CD14-positive monocyte (primary cell): ENCODE measurements at regions not wholly inside any gene's neighbourhood (a gene's known extent, or its start where the extent isn't known, plus 50 kb on each side); places are given as distances from the start of the nearest gene placed in this dataset.
A peak's percentile ranks its signal among the peaks of the same experiment; 100 is the strongest.

Source experiments
- DNase-seq, 3 donors: peaks; one replicate each; pipeline ENCODE4 v3.0.0-alpha.2; 2011 to 2022
- H2AFZ ChIP-seq: 2 replicates; pipeline ENCODE4 v1.6.0; 2012; ENCODE audit warnings: mild to moderate bottlenecking, low read depth, low read length, inconsistent platforms; ENCODE audit not compliant: insufficient read depth, poor library complexity, severe bottlenecking
- H3K27ac ChIP-seq, 2 donors: 1 replicate in 1 of 2; 2 replicates in 1 of 2; pipeline ENCODE4 v1.5.1; 2012 to 2013; ENCODE audit warnings: low read length in 2 of 2, control low read depth in 1 of 2, inconsistent platforms in 1 of 2, low read depth in 1 of 2, mild to moderate bottlenecking in 1 of 2
- H3K27me3 ChIP-seq, 2 donors: one replicate each; pipeline versions ENCODE4 v1.6.0 to v1.6.1; 2011 to 2013; ENCODE audit warnings: low read length in 2 of 2; ENCODE audit not compliant: control insufficient read depth in 2 of 2, insufficient read depth in 2 of 2
- H3K36me3 ChIP-seq, 2 donors: replicated peaks in 1 of 2; 1 replicate in 1 of 2; 2 replicates in 1 of 2; pipeline versions ENCODE4 v1.5.1 to v1.6.1; 2012 to 2013; ENCODE audit warnings: low read length in 2 of 2, control low read depth in 1 of 2, inconsistent platforms in 1 of 2, mild to moderate bottlenecking in 1 of 2; ENCODE audit not compliant: insufficient read depth in 2 of 2, control insufficient read depth in 1 of 2
- H3K4me1 ChIP-seq, 2 donors: 1 replicate in 1 of 2; 2 replicates in 1 of 2; pipeline versions ENCODE4 v1.5.1 to v1.6.1; 2012 to 2013; ENCODE audit warnings: low read length in 2 of 2, control low read depth in 1 of 2, inconsistent platforms in 1 of 2, mild to moderate bottlenecking in 1 of 2, moderate library complexity in 1 of 2; ENCODE audit not compliant: insufficient read depth in 2 of 2, control insufficient read depth in 1 of 2
- H3K4me2 ChIP-seq: replicated peaks from 2 replicates; pipeline ENCODE3; 2012; ENCODE audit warnings: low read length, moderate library complexity, mild to moderate bottlenecking; ENCODE audit not compliant: poor library complexity, severe bottlenecking; ENCODE audit errors: extremely low read depth
- H3K4me3 ChIP-seq, 3 experiments: fragments of 200-600 bp in 1 of 3; sonication (generic) in 1 of 3; replicated peaks in 1 of 3; 1 replicate in 2 of 3; 2 replicates in 1 of 3; pipeline ENCODE4 v1.5.1; 2011 to 2013; ENCODE audit warnings: low read length in 3 of 3, mild to moderate bottlenecking in 3 of 3, control low read depth in 2 of 3, low read depth in 2 of 3, inconsistent platforms in 1 of 3, moderate library complexity in 1 of 3
- H3K79me2 ChIP-seq: 2 replicates; pipeline ENCODE4 v1.6.0; 2012; ENCODE audit warnings: mild to moderate bottlenecking, control low read depth, inconsistent platforms, low read length, moderate library complexity; ENCODE audit not compliant: insufficient read depth
- H3K9ac ChIP-seq: 2 replicates; pipeline ENCODE4 v1.6.0; 2017; ENCODE audit warnings: low read length, mild to moderate bottlenecking; ENCODE audit not compliant: insufficient read depth, poor library complexity, severe bottlenecking
- H3K9me3 ChIP-seq, 2 donors: replicated peaks in 1 of 2; 1 replicate in 1 of 2; 2 replicates in 1 of 2; pipeline versions ENCODE4 v1.5.1 to v1.6.1; 2012 to 2013; ENCODE audit warnings: low read length in 2 of 2, control low read depth in 1 of 2; ENCODE audit not compliant: control insufficient read depth in 1 of 2, insufficient read depth in 1 of 2
- H4K20me1 ChIP-seq: 2 replicates; pipeline ENCODE4 v1.6.0; 2012; ENCODE audit warnings: mild to moderate bottlenecking, low read length, control low read depth, moderate library complexity; ENCODE audit not compliant: insufficient read depth
- H3K27ac Mint-ChIP-seq, 7 donors: one replicate each; pipeline ENCODE4 v1.8.0; 2020; ENCODE audit warnings: mild to moderate bottlenecking in 7 of 7, mixed read lengths in 7 of 7, moderate library complexity in 6 of 7, inconsistent platforms in 2 of 7
- H3K27me3 Mint-ChIP-seq, 3 donors: one replicate each; pipeline ENCODE4 v1.8.0; 2021 to 2022; ENCODE audit warnings: low read depth in 3 of 3, mild to moderate bottlenecking in 3 of 3, mixed read lengths in 3 of 3, moderate library complexity in 3 of 3, inconsistent platforms in 1 of 3
- H3K36me3 Mint-ChIP-seq, 2 donors: one replicate each; pipeline ENCODE4 v1.8.0; 2020; ENCODE audit warnings: mixed read lengths in 2 of 2, inconsistent platforms in 1 of 2, mild to moderate bottlenecking in 1 of 2
- H3K4me1 Mint-ChIP-seq: one replicate; pipeline ENCODE4 v1.8.0; 2020; ENCODE audit warnings: mild to moderate bottlenecking, mixed read lengths
- H3K4me3 Mint-ChIP-seq, 2 donors: one replicate each; pipeline ENCODE4 v1.8.0; 2020; ENCODE audit warnings: mild to moderate bottlenecking in 2 of 2, mixed read lengths in 2 of 2, moderate library complexity in 1 of 2
- H3K9me3 Mint-ChIP-seq, 7 donors: one replicate each; pipeline ENCODE4 v1.8.0; 2020 to 2022; ENCODE audit warnings: mixed read lengths in 7 of 7, mild to moderate bottlenecking in 6 of 7, moderate library complexity in 6 of 7, inconsistent platforms in 2 of 7
- CTCF ChIP-seq: fragments of 200-600 bp; IDR thresholded peaks from one replicate; pipeline ENCODE4 v1.8.0; 2022; ENCODE audit warnings: antibody characterized with exemption, mild to moderate bottlenecking
- WGBS: methylation state at CpG from one replicate; pipeline ENCODE4 v1.1.5; 2013; ENCODE audit warnings: missing lambda C conversion rate; ENCODE audit not compliant: insufficient coverage; 5-methylcytosine and 5-hydroxymethylcytosine counted together
- intact Hi-C, 2 donors: fragments of 100-400 bp; cut with micrococcal nuclease; formaldehyde crosslinking; loops; one replicate each; pipeline versions ENCODE4 v1.15.0 to v1.15.1; 2023

DNA sequence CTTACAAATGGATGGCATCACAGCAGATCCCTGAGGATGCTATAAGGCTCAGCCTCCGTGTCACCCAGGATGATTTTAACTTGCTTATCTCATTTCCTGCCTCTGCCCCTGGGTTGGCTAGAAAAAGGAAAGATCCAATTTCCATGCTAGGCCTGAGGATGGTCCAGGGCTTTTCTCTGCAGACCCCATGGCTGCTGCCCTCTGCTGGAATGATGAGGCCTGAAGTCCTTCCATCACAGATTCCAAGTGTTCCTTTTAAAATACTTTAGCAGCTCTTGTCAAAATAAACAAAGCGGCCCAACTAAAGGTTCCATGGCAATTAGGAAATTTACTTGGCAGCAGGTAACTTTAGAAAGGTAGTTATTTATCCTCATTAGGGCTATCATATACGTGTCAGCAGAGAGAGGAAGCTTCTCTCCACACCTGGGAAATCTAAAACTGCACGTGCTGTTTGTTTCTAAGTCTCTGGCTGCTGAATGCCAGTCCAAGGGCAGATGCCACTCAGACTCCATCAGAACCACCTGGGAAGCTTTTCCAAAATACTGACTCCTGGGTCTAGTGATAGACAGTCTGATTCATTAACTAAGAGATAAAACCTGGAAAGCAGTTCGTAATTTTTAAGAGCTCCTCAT is 401.9 kb upstream of the IL12A start:
- H3K79me2 ChIP-seq: no peaks in the 10 kb centered on the region
- H2AFZ ChIP-seq: no peak overlapping the region
- no peak for DNase-seq

DNA sequence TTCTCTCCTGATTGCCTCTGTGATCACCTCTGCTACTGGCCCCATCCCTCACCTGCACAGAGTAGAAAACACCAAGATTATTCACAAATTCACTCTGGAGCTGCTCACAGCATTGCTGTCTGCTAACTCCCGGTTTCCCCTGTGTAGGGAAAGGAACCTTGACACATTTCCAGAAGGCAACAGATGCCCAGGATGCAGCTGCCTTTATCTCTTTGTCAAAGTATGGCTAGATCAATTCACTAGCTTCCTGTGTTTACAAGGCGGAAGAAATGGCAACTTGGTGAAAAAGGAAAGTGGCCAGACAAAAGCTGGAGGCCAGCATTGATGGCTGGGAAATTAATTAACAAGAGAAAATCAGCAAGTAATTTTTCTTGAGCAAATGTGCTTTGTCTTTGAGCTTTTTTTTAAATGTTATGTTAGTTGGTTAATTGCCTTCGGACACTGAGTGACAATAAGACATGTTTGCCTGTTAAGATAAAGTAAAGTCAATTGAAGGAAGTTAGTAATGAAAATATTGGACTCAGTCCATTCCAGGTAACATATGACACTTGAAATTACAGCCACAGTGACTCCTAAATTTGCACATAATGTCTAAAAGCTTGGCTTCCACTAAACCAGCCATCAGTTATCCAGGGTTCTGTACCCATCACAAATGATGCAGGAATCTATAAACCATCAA is 394.6 kb upstream of the IL12A start:
- DNase-seq: no peak
- no peak overlapping the region for H3K4me2 ChIP-seq
- no peaks in the 10 kb centered on the region for H3K4me1 ChIP-seq
- Mint-ChIP-seq H3K4me3 (no peak overlapping the region), H3K9me3 (peaks cover 0 to 5% (median 2%) of the 10 kb centered on the region in 7 donors), H3K36me3 (no peaks in the 10 kb centered on the region), H3K4me1 (no peaks in the 10 kb centered on the region), H3K27me3 (peaks cover 1 to 2% (median 2%) of the 10 kb centered on the region in 3 donors), H3K27ac (no peak overlapping the region)
- no peaks in the 10 kb centered on the region for H3K9me3 ChIP-seq
- intact Hi-C loops: no loop called here
- H3K79me2 ChIP-seq: no peaks in the 10 kb centered on the region
- H3K27me3 ChIP-seq: no peaks in the 10 kb centered on the region
- H2AFZ ChIP-seq: no peak overlapping the region
- no peak overlapping the region for H3K27ac ChIP-seq
- H3K36me3 ChIP-seq: no peaks in the 10 kb centered on the region
- WGBS: 32% methylated on average over 2 of the region's 3 CpGs
- no peaks in the 10 kb centered on the region for H4K20me1 ChIP-seq
- H3K9ac ChIP-seq: no peak overlapping the region
- TF ChIP-seq CTCF: no peak
- H3K4me3 ChIP-seq: no peak overlapping the region

More for the DNA sequence above, 401.9 kb upstream of the IL12A start:
- Mint-ChIP-seq H3K27me3 (peaks cover 0 to 8% (median 2%) of the 10 kb centered on the region in 3 donors), H3K4me1 (no peaks in the 10 kb centered on the region), H3K36me3 (no peaks in the 10 kb centered on the region), H3K27ac (no peak overlapping the region), H3K9me3 (no peaks in the 10 kb centered on the region), H3K4me3 (no peak overlapping the region)
- Histone ChIP-seq H3K4me1 (no peaks in the 10 kb centered on the region), H3K4me2 (no peak overlapping the region), H3K9me3 (no peaks in the 10 kb centered on the region), H3K4me3 (no peak overlapping the region), H3K27me3 (no peaks in the 10 kb centered on the region), H3K9ac (no peak overlapping the region), H4K20me1 (no peaks in the 10 kb centered on the region), H3K36me3 (no peaks in the 10 kb centered on the region), H3K27ac (no peak overlapping the region)
- intact Hi-C loops: no loop called here
- peak; percentile 10 for TF ChIP-seq CTCF
- 40% methylated on average over 2 of the region's 5 CpGs for WGBS
